GM10248 (cell line): ENCODE measurements at regions not wholly inside any gene's neighbourhood (a gene's known extent, or its start where the extent isn't known, plus 50 kb on each side); places are given as distances from the start of the nearest gene placed in this dataset.

Experiments
- CTCF ChIA-PET: fragments of 300-600 bp; sonication (Branson Sonifier 250); formaldehyde crosslinking; extraction: SDS; loops from one replicate; lab custom pipeline; 2021; ENCODE audit warnings: antibody characterized with exemption; lab: Yijun Ruan, JAX
- POLR2A ChIA-PET: fragments of 350-650 bp; sonication (Branson Sonifier 250); formaldehyde crosslinking; extraction: SDS; loops from one replicate; lab custom pipeline; 2020; ENCODE audit warnings: antibody characterized with exemption; lab: Yijun Ruan, JAX
- DNase-seq: peaks from one replicate; pipeline ENCODE4 v3.0.0; 2012; ENCODE audit errors: extremely low spot score
- TF ChIP-seq, protein P1 (sequence below): IDR thresholded peaks from 2 replicates; pipeline ENCODE4 v1.5.1; 2012; ENCODE audit warnings: mild to moderate bottlenecking, low read depth; ENCODE audit errors: extremely low read depth, missing control alignments, control extremely low read depth

DNA sequence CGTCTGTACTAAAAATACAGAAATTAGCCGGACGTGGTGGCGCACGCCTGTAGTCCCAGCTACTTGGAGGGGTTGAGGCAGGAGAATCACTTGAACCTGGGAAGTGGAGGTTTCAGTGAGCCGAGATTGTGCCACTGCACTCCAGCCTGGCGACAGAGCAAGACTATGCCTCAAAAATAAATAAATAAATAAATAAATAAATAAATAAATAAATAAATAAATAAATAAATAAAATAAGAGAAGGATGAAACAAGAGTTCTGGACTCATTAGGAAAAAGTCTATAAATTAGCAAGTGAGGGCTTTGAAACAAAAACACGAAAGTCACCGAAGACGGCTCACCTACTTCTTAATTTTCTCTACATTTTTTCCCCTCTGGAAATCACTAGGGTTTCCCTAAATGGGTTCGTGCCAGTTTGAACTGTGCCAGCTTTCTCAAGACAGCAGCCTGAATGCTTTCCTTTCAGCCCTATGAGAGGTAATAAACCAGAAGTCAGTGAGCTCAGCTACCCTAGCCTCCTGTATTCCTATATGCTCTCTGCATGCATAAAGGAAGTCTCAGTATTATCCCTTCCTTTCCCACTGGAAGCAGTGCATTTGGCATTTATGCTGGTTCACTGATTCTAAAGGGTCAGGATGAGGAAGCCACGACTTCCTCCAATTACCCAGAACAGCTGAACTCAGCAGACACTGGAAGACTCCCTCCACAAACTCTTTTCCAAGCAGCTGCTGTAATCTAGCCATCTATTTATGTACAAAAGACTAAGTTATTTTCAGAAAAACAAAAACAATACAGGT, 266.9 kb downstream of the ZBBX start:
- CTCF ChIA-PET: no interaction called here
- TF ChIP-seq, protein P1, sequence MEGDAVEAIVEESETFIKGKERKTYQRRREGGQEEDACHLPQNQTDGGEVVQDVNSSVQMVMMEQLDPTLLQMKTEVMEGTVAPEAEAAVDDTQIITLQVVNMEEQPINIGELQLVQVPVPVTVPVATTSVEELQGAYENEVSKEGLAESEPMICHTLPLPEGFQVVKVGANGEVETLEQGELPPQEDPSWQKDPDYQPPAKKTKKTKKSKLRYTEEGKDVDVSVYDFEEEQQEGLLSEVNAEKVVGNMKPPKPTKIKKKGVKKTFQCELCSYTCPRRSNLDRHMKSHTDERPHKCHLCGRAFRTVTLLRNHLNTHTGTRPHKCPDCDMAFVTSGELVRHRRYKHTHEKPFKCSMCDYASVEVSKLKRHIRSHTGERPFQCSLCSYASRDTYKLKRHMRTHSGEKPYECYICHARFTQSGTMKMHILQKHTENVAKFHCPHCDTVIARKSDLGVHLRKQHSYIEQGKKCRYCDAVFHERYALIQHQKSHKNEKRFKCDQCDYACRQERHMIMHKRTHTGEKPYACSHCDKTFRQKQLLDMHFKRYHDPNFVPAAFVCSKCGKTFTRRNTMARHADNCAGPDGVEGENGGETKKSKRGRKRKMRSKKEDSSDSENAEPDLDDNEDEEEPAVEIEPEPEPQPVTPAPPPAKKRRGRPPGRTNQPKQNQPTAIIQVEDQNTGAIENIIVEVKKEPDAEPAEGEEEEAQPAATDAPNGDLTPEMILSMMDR: no peak
- POLR2A ChIA-PET: no interaction called here
- no peak for DNase-seq

DNA sequence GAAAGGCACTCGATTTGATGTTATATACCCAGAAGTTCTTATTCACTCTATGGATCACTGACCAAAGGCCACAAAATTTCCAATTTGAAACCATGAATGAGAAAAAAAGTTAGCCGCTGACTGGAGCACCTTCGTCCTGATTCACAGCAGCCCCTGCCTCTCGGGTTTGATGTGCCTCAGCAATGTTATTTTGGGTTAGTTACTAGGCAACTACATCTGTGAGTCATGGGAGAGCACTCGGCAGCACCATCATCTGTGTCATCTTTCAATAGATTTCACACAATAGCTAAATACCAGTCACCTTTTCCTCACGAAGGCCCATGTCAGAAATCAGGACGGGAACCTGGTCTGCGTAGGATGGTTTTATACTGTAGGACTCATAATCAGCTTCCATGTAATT, 269.2 kb downstream of the ZBBX start:
- TF ChIP-seq, protein P1: no peak
- POLR2A ChIA-PET: no interaction called here
- DNase-seq: no peak
- CTCF ChIA-PET: interaction anchor here (1.2 kb wide), 1 partner anchor 10 kb away, joined by 4 read pairs; no protein-coding TSS in a partner anchor

DNA sequence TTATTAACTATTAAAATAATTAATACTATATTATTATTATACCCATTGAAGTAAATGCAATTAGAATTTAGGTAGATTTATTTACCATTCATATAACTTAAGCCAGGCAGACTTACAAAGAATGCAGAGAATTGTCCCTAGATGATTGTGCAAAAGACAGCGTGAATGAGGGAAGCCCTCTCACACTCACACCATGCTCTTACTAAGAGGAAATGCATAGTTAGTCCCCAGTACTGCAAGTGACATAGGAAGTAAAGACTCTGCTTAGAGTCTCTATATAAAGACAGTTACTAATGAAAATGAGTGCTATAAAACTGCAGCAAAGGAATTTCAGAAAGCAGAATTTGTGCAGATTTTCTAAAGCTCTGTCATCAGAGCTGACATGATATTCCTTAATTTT, 270.4 kb downstream of the ZBBX start:
- TF ChIP-seq, protein P1: no peak
- ChIA-PET POLR2A (no interaction called here), CTCF (no interaction called here)
- no peak for DNase-seq

DNA sequence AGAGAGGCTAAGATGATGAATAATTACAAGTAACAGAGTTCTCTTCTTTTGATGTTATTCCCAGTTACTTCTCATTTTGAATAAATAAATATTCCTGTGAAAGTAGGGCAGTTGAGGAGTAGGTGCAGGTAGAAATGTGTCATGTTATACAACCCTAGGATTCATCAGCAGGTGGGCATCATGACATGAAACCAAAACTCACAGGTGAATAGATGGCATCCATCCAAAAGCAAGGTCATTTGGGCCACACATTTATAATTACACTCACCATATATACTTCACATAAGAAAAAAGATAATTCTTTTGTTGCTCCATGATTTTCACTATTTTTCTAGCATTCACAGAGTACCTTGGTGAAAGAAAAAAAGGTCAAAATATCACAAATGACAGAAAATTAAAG, 273.6 kb downstream of the ZBBX start:
- TF ChIP-seq, protein P1: no peak
- CTCF ChIA-PET: interaction anchor here (1.3 to 1.6 kb wide), 2 partner anchors 12 to 20 kb away, joined by 3 read pairs; no protein-coding TSS in a partner anchor
- POLR2A ChIA-PET: no interaction called here
- no peak for DNase-seq

DNA sequence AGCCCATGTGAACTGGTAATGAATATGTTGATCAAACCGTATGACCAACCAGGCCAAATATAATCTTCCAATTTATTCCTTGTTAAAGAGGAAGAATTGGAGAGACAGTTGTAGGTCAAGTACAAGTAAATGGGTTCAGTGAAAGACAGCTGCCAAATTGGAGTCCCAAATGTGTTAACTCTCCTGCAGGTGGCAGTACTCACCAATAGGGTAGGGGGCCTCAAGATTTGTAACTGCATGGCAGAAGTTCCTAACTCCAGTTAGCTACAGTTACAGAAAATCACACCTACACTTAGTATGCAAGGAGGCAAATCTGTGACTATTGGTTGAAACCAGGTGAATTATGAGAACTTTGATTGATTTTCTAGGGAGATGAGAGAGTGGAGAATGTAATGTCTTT, 278.0 kb downstream of the ZBBX start:
- no peak for DNase-seq
- ChIA-PET POLR2A (no interaction called here), CTCF (interaction anchor here (1.3 to 2.2 kb wide), 3 partner anchors 13 to 25 kb away, joined by 4 to 6 read pairs (median 5); no protein-coding TSS in a partner anchor)
- TF ChIP-seq, protein P1: no peak

DNA sequence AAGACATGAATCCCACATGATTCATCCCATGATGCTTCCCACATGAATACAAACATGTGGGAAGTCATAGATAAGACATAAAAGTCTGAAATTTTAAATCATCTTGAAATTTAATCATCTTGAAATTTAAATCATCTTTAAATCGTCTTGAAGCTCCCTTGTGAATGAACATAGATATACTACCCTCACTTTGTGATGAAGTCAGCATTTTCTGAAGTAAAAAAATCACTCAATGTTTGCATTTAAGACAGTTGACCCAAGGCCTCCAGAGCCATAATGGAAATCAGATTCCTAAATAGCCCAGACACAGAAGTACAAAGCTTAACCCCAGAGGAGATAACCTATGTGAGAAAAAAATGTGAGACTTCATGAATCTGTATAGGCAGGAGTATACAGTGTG, 279.4 kb downstream of the ZBBX start:
- DNase-seq: no peak
- ChIA-PET POLR2A (no interaction called here), CTCF (interaction anchor here (1.5 to 2.2 kb wide), 2 partner anchors 10 to 15 kb away, joined by 4 to 6 read pairs; no protein-coding TSS in a partner anchor)
- TF ChIP-seq, protein P1: no peak
